ENCODE measurements at regions not wholly inside any gene's neighbourhood (a gene's known extent, or its start where the extent isn't known, plus 50 kb on each side); places are given as distances from the start of the nearest gene placed in this dataset.

DNA sequence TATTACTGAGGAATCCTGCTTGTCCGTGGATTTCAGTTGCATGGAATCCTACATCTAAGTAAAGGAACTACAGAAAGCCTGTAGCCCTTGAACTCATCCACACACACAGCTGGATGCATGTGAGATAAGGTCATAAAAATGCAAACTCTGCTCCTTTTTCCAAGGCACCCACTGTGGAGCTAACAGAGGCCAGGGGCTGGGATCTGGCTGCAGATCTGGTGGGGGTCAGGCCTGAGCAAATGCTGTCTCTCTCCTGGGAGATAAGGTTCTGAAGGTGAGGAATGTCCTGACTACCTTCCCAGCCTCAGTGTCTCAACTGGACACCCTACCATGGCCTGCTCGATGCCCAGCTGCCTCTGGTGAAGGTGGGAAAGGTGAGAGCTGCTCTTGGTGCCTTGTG, 321.5 kb downstream of the LRFN2 start:
- H3K27ac ChIP-seq = no peak overlapping the region
- no peaks in the 10 kb centered on the region for H3K36me3 ChIP-seq
- TF ChIP-seq, protein P1, sequence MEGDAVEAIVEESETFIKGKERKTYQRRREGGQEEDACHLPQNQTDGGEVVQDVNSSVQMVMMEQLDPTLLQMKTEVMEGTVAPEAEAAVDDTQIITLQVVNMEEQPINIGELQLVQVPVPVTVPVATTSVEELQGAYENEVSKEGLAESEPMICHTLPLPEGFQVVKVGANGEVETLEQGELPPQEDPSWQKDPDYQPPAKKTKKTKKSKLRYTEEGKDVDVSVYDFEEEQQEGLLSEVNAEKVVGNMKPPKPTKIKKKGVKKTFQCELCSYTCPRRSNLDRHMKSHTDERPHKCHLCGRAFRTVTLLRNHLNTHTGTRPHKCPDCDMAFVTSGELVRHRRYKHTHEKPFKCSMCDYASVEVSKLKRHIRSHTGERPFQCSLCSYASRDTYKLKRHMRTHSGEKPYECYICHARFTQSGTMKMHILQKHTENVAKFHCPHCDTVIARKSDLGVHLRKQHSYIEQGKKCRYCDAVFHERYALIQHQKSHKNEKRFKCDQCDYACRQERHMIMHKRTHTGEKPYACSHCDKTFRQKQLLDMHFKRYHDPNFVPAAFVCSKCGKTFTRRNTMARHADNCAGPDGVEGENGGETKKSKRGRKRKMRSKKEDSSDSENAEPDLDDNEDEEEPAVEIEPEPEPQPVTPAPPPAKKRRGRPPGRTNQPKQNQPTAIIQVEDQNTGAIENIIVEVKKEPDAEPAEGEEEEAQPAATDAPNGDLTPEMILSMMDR (IDR thresholded peaks at IDR 0.05) = no peak
- H3K4me3 ChIP-seq = no peak overlapping the region
- DNase-seq (ENCODE audit: low spot score) = no peak
- no peaks in the 10 kb centered on the region for H3K4me1 ChIP-seq
- H3K27me3 ChIP-seq = no peaks in the 10 kb centered on the region
- H3K9me3 ChIP-seq = no peaks in the 10 kb centered on the region

DNA sequence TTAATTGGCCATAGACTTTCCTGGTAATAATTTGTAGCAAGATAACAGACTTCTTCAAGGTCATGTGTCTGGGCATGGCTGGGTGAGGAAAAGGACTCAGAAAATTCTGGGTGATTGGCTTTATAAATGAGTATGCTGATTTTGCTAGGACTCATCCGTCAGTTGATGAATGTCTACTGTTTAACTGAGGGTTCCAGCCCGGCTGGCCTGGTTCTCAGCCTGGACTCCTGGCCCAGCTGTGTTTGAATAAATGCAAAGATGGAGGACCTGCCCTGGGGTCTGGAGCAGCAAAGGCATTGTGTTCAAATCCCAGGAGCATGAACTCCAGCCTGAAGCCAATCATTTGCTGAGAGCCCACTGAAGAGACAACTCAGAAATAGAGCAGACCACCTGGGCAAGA, 323.2 kb downstream of the LRFN2 start:
- H3K36me3 ChIP-seq = no peaks in the 10 kb centered on the region
- H3K27me3 ChIP-seq = no peaks in the 10 kb centered on the region
- H3K4me3 ChIP-seq = no peak overlapping the region
- TF ChIP-seq, protein P1 (IDR thresholded peaks at IDR 0.05) = no peak
- no peak overlapping the region for H3K27ac ChIP-seq
- no peaks in the 10 kb centered on the region for H3K4me1 ChIP-seq
- no peak for DNase-seq (ENCODE audit: low spot score)
- H3K9me3 ChIP-seq = no peaks in the 10 kb centered on the region

DNA sequence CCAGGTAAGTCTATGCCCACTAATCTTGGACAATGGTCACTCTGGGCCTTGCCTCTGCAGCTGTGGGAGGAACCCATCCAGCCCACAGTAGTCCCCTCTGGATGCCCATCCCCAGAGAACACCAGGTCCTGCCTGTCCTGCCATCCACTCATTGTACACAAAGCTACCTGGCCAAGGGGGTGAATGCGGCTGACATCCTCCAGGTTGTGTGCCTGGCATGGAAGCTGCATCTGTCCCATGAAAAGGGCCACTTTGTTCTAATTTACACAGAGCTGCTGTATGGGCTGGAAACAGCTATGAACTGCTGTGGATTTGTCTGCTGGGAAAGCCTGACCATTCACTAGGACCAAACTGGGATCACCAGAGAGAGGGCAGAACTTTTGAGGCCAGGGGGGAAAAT, 324.8 kb downstream of the LRFN2 start:
- no peaks in the 10 kb centered on the region for H3K27me3 ChIP-seq

DNA sequence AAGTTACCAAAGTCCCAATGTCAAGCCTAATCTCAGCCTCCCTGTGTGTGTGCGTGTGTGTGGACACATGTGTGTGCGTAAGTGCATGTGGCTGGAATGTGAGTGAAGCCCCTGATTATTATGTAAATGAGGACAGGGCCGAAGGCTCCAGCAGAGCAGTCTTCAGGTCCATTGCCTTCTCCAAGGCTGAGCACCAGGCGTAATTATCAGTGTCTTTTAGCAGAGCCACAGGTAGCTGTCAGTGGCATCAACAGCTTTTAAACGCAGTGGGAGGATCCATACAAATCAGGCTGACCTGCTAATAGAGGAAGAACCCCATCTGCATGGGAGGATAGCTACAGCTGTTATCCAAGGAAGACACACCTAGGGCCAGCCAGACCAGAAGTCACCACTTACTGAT, 324.3 kb upstream of the MOCS1 start:
- H3K36me3 ChIP-seq = no peaks in the 10 kb centered on the region
- no peak overlapping the region for H3K4me3 ChIP-seq

More for the DNA sequence above, 324.8 kb downstream of the LRFN2 start:
- H3K27ac ChIP-seq = no peak overlapping the region
- no peak overlapping the region for H3K4me3 ChIP-seq
- no peaks in the 10 kb centered on the region for H3K4me1 ChIP-seq
- no peak for DNase-seq (ENCODE audit: low spot score)
- no peaks in the 10 kb centered on the region for H3K9me3 ChIP-seq
- TF ChIP-seq, protein P1 (IDR thresholded peaks at IDR 0.05) = no peak
- H3K36me3 ChIP-seq = no peaks in the 10 kb centered on the region

DNA sequence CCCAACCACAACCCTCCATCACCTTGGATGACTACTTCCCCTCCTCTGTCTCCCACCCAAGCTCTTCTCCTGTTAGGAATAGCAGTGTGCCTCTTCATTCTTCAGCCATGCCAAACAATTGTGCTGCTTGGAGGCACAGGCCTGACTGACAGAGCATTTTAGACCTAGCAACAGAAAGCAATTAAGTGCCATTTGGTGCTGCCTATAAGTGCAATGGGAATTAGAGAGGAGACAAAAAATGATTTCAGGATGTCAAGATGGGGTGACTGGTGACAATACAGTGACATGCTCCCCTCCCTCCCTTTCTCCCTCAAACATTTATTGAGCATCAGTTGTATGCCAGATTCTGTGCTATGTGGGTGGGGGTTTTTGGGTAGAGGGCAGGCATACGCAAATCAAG, 322.6 kb upstream of the MOCS1 start:
- H3K9me3 ChIP-seq = no peaks in the 10 kb centered on the region
- H3K27me3 ChIP-seq = no peaks in the 10 kb centered on the region
- no peaks in the 10 kb centered on the region for H3K4me1 ChIP-seq
- TF ChIP-seq, protein P1 (IDR thresholded peaks at IDR 0.05) = no peak
- no peak overlapping the region for H3K4me3 ChIP-seq
- no peak for DNase-seq (ENCODE audit: low spot score)
- no peak overlapping the region for H3K27ac ChIP-seq
- H3K36me3 ChIP-seq = no peaks in the 10 kb centered on the region

More for the DNA sequence above, 324.3 kb upstream of the MOCS1 start:
- H3K27ac ChIP-seq = no peak overlapping the region
- DNase-seq (ENCODE audit: low spot score) = no peak
- no peaks in the 10 kb centered on the region for H3K9me3 ChIP-seq
- H3K4me1 ChIP-seq = no peaks in the 10 kb centered on the region
- no peaks in the 10 kb centered on the region for H3K27me3 ChIP-seq
- TF ChIP-seq, protein P1 (IDR thresholded peaks at IDR 0.05) = no peak

DNA sequence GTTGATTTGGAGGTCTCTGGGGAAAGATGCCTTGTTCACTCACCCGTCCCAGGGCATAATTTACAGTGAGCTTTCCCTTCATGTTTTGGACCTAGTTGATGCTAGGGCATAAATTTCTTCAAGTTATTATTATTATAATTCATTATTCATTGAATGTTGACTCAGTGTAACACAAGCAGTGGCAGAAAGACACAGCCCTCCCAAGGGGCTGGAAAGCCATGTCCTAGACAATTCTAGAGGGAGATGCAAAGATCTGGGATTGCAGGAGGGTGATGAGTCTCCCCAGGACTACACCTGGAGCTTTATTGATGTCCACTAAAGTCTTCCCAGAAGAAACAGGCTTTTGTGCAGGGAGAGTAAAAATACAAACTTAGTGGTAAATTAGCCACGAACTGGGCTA, 322.0 kb upstream of the MOCS1 start:
- Histone ChIP-seq H3K27ac (no peak overlapping the region), H3K9me3 (no peaks in the 10 kb centered on the region), H3K36me3 (no peaks in the 10 kb centered on the region), H3K27me3 (no peaks in the 10 kb centered on the region), H3K4me1 (no peaks in the 10 kb centered on the region), H3K4me3 (no peak overlapping the region)
- DNase-seq (ENCODE audit: low spot score) = no peak
- TF ChIP-seq, protein P1 (IDR thresholded peaks at IDR 0.05) = no peak

Data from right atrium auricular region (tissue), 2 donors.